ENCODE measurements at regions not wholly inside any gene's neighbourhood (a gene's known extent, or its start where the extent isn't known, plus 50 kb on each side); places are given as distances from the start of the nearest gene placed in this dataset.

GRCh38 chr5:26669523-26669922, 368.9 kb downstream of the CDH9 start:
- no peak for DNase-seq

- DNase-seq = no peak
Measured at GRCh38 chr5:26669031-26669430, 369.4 kb downstream of the CDH9 start.

DNA sequence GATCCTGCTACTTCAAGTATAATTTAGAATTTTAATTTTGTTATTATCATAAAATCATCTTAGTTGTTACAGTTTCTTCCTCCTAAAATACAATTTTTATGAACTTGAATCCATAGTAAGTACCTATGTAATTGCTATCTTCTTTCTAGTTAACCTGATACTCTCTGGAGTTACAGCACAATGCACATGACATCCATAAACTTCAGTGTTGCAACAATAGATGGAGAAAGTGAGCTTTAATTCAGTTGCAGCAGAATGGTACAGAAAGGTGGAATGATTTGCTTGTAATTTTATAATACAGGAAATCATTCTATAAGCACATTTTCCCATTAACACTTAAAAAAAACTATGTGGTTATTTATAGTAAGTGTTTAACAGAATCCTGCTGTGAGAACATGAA, 372.0 kb downstream of the CDH9 start:
- peak; percentile 19 for DNase-seq

DNA sequence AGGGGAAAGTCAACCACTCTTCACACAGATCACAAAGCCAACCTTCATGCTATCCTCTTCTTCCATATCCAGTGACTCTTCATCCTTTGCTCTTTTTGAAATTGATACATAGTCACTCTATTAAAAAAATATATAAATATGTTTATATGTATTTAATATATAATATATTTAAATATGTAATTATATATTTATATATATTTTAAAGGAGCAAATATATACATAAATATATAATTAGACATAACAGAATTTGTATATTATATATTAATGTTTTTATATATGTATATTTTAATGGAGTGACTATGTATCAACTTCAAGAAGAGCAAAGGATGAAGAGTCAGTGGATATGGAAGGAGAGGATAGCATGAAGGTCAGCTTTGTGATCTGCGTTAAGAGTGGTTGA, 374.9 kb downstream of the CDH9 start:
- DNase-seq = no peak

DNA sequence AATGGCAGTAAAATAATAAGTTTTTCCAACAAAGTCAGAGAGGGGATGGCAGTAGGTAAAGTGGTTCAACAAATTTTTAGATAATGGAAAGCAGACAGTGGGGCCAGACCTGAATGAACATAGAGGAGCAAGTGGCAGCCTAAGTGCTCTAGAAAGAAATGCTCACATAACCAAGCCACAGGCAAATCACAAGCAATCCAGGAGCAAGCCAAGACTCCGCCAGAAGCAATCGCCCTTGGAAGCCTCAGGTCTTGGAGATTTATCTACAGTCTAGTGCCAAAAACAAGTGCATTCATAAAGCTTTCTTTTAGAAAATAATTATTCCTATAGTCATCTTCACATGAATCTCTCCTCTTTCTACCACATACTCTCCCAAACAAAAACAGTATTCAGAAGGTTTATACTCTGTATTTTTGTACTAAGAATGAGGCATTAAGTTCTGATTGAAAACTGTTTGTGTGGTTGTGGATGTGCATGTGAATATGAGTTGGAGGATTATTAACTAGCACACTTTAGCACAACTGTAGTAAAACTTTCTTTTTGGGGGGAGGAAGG, 375.5 kb downstream of the CDH9 start:
- no peak for DNase-seq

DNA sequence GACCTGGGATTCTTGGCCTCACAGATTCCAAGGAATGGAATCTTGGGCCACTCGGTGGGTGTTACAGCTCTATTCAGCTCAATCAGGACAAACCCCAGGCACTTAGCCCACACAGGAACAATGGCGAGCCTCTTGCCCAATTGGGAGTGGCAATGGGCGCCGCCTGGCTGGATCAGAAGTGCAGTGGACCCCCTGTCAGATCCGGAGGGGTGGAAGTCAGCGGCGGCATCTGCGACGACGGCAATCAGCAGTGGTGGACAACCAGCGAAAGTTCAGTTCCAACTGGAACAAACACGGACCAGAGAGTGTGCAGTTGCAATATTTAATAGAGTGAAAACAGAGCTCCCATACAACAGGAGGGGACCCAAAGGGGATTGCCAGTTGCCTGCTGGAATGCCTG, 378.3 kb downstream of the CDH9 start:
- DNase-seq = no peak

DNA sequence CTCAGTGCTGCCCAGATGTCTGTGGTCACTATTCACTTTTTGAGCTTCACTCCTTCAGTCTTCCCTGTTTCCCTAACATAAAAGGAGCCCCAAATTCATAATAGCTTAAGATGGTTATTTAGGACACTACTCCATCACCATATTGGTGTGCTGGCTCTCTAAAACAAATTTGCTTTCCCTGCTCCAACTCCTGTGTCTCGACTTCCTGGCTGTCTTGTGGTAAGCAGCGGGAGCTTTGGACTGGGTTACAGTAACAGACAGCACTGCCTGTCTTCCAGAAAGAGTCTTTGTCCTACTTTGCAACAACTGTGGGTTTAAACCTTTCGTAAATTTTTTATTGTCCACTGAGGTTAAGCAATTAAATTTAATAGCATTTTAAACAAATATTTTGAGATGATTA, 389.4 kb downstream of the CDH9 start:
- DNase-seq = no peak

DNA sequence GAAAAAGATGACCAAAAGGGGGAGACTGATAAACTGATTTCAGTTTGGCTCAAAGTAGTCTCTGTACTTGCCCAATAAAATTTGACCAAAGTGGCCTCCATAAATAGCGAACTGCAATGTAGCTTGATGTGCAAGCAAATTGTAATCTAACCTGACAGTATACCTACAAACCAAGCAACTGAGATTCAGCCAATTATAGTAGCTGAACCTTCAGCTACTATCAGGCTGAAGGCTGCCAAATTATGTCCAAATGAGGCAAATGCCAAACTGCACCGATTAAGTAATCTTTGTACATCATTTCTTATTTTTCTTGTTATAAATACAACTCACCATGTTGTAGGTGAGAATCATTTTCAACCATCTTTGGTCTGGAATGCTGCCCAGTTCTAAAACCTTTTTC, 390.6 kb downstream of the CDH9 start:
- DNase-seq = no peak

GRCh38 chr5:26645659-26646058, 392.7 kb downstream of the CDH9 start:
- DNase-seq = no peak

- no peak for DNase-seq
Measured at GRCh38 chr5:26641492-26641891, 396.9 kb downstream of the CDH9 start.

- DNase-seq = no peak
Measured at GRCh38 chr5:26625099-26625498, 413.3 kb downstream of the CDH9 start.

DNA sequence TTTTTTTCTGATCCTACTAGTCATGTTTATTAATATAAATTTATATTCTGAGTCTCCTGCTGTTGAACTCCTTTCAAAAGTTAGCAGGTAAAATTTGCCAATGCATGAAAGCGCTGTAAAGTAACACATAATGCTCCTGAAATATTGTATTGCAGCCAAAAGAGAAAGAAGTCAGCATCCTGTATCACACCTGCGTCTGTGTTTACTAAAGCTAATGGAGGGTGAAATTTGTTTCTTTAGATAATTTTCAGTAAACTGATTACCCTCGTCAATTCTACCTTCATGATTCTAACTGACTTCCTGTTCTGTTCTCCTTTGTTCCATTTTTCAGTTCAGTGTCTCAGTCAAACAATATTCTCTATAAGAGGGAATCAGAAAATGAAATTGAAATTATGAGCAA, 415.4 kb downstream of the CDH9 start:
- DNase-seq = peak; percentile 90

DNA sequence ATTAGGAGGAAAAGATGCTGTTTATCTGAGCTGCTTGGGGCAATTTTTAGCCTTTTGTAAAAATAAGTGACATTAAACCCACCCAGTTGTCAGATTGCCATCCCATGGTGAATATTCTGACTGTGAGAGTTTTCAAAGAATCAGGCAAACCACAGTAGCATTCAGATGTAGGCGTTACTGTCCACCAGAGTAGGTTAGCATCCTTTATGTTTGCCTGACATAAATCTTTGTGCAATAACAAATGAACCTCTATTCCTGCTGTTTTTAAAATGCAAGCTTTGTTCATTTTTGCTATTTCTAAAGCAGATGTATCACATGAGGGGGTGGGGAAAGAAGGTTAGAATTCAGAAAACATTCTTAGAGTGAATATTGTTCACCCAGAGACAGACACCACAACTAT, 427.8 kb downstream of the CDH9 start:
- DNase-seq = no peak

- DNase-seq = no peak
Measured at GRCh38 chr5:26601563-26601962, 436.8 kb downstream of the CDH9 start.

GRCh38 chr5:26582350-26583045, 455.9 kb downstream of the CDH9 start:
- DNase-seq = peak; percentile 23

DNA sequence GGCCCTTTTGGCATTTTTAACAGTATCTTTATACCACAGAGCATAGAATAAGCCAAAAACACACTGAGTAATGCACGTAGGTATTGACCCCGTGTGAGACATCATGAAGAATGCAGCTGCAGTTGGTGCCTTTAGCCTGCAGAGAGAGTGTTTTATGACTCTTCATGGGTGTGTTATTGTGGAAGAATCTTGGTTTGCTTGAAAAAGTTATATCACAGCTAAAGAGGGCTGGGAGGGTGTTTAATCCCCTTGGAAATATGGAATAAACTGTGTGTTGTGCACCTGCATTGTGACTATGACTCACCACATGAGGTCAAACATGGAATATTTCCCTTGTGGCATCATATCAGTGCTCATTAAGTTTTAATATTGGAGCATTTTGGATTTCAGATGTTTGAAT, 458.7 kb downstream of the CDH9 start:
- no peak for DNase-seq

- no peak for DNase-seq
Measured at GRCh38 chr5:26578002-26578401, 460.4 kb downstream of the CDH9 start.

DNA sequence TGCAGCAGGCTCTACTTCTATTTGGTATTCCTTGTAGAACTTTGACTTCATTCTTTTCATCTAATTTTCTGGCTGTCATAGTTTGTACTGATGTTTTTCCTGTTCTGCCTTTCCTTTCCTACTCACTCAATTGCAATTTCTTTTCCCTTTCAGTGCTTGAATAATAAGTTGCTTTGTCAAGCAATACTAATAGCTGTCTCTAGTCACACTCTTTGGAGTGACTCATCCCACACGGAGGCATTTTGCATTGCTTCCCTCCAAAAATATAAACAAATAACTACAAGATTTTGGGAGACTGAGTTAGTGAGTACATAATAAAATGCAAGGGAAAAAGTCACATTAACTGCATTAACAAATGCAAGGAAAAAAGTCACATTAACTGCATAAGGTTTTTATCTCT, 465.9 kb downstream of the CDH9 start:
- no peak for DNase-seq

DNA sequence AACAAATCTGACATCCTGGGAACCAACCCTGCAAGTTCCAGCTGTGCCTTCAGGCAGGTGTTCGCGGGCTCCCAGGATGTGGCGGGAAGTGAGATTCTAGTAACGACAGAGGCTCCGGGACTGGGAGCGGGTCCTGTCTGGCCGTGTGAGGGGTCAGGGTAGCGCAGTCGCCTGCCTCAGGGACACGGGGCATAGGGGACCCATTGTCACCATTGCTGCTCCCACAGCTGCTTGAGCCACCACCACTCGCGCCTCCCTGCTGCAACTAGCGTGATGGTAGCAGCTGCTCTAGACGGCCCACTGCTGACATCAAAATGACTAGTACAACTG, 468.5 kb downstream of the CDH9 start:
- no peak for DNase-seq

DNA sequence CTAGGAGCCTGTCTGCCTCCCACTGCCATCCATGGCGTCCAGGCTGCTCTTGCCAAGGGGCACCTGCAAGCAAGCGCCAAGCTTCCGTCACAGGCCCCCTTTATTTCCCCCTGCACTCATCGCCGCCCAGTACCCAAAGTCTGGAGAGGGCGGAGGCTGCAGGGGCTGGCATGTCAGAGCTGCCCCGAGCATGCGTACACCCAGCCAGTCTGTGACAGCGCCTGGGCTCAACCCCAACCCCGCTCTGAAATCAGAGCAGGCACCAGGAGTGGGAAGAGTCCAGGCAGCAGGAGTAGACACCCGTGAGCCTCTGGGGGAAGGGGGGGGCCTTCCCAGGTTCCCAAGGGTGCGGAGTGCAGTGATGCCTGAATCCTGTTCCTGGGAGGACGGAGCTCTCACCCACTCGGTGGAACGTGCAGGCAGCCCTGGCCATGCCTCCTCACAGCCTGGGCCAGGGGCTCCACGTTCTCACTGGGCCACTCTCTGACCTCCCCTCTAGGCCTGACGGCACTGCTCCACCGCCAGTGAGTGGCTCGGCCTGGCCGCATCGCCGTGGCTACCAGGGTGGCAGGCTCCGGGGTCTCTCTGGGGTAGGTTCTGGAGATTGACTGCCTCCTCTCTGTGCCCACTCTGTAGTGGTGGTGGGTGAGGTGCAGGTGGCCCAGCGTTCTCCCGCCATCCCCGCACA, 469.0 kb downstream of the CDH9 start:
- no peak for DNase-seq

- no peak for DNase-seq
Measured at GRCh38 chr5:26568316-26568715, 470.1 kb downstream of the CDH9 start.

GRCh38 chr5:26563979-26564378, 474.4 kb downstream of the CDH9 start:
- no peak for DNase-seq

DNA sequence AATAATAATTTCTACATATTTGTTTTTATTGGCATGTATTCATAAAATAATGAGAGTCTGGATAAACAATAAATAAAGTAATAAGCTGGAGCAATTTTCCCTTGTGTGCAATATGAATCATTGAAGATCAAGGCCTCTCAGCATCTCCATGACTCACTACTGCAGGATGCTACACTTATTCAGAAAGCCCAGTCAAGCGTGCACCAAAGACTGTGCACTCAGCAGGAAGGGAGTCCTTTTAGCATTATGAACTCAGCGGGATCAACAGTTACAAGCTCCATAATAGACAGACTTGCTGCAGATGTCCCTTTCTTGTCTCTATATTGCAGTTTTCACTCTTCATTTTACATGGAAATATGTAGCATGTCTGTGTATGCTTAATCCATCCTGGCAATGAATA, 485.3 kb downstream of the CDH9 start:
- DNase-seq = peak; percentile 97

DNA sequence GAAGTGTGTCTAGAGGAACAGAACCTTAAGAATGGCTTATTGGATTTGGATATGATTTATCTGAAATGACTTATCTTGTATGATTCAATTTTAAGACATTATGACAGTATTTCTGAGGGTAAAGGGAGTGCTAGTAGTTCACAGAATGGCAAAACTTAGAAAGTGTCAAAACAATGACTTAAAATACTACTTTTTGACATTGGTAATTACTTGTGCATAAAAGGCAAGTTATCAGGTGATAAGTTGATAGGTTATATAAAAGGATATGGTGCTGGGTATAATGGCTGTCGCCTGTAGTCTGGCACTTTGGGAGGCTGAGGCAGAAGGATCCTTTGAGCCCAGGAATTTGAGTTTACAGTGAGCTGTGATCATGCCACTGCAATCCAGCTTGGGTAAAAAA, 494.4 kb downstream of the CDH9 start:
- DNase-seq = no peak

DNA sequence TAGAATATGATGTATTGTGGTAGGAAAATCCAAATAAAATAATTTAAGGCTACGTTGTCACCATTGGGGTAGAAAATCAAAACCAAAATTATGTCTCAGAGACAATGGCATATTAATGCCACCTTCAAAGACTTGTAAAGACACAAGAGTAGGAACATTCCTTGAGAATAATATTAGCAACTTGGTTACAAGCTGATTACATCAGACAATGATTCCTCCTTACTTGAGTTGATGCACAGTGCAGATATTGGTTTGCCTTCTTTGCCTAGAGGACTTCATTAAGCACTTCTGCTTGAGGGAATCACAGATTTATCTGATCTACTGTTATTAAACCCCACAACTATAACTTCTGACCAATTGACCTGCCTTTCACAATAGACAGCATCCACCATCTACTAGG, 500.2 kb downstream of the CDH9 start:
- no peak for DNase-seq
